HG02798 (cell line): ENCODE measurements at regions not wholly inside any gene's neighbourhood (a gene's known extent, or its start where the extent isn't known, plus 50 kb on each side); places are given as distances from the start of the nearest gene placed in this dataset.
A peak's percentile ranks its signal among the peaks of the same experiment; 100 is the strongest.

ENCODE experiments used
- ATAC-seq: cut with Tn5 transposase; IDR thresholded peaks from one replicate; pipeline ENCODE4 v1.9.1; 2021; ENCODE audit warnings: mild to moderate bottlenecking; ENCODE audit not compliant: unreplicated experiment, poor library complexity

DNA sequence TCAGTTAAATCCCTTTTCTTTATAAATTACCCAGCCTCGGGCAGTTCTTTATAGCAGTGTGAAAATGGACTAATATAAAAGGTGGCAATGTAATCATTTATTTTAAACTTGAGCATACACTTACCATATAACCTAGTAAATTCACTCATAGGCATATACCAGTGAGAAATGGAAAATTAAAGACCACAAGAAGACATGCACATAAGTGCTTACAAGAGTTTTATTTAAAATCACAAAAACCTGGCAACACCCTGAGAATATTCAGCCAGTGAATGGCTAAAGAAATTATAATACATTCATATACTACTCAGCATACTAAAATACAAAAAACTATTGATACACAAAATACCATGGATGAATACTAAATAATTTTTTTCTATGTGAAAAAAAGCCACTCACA lies 1017.5 kb upstream of the TMEM132C start:
- no peak for ATAC-seq

DNA sequence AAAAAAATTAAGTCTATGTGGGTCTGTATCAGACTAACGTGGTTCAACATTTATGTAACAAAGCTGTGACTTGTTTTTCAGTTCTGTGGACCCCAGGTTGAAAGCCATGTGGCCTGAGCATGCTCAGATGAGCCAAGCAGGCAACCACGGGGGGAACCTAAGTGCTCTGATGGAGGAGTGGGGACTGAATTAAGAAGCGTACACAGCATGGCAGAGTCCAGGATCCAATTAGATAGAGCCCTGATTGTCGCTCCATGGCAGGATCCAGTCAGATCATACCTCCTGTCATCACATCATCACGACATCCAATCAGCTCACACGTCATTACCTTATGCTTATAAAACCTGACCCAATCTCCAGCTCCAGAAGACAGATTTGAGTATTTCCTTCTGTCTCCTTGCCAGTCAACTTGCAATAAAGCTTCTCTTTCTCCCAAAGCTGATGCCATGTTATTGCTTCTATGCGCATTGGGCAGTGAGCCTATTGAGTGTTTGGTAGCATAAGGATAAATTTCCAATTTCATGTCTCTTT lies 1013.1 kb upstream of the TMEM132C start:
- ATAC-seq: no peak

DNA sequence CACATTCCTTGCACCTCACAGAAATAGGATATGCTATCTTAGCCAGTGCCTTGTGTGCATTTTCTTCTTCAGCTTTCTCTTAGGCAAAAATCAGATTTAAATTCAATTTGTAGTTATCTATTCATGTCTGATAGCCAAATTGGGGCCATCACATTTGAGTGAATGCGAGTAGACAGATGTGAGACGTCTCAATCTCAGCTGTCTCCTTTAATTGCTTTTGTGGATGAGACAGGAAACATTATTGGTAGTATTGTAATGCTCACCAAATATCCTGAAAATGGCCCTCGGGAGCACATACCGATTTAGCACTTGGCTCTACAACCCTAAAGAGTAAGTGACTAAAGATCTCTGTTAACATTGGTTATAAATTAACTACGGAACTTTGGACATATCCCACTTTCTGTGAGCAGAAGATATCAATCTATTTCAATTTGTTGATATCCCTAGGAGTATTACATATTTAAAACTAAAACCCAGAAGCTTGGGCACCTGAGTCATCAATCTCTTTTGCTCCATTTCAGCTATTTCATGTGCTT lies 1012.5 kb upstream of the TMEM132C start:
- no peak for ATAC-seq

DNA sequence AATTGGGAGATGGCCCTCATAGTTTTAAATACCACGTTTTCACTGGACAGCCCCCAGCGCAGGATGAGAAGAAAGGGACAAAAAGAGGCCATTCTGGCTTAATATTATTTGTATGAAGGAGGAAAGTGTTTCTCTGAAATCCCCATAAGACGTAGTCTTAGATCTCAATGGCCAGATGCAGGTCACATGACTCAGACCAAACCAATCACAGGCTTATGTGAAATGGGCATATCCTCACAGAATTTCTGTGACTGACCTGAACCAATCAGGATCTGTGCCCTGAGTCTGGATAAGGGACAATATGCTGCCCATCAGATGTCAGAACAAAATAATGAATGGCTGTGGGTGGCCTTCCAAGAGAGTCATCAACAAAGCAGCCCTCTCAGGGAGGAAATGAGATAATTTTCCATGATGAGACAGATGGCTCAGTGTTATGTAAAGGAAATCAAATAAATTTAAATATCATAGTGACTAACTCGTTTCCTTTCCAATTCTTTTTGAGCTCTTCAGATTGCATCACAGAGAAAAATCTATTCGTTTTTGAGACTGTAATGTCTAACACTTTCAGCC lies 1009.5 kb upstream of the TMEM132C start:
- ATAC-seq: no peak

DNA sequence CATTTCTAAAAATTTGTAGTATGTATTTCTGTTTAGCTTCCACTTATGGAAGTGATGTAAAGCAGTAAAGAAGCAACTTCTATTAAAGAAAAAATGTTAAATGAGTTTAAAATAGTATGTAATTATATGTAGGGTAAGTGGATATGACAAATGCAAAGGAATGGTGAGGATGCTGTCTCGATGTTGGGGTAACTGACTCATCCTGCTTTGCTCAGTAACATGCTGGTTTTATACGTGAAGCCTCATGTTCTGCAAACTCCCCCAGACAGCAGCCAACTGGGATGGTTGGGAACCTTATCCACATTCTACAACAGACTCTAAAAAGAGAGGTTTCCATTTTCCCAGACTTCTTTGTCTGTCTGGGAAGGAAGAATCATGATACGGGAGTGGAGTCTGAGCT lies 1006.4 kb upstream of the TMEM132C start:
- no peak for ATAC-seq

DNA sequence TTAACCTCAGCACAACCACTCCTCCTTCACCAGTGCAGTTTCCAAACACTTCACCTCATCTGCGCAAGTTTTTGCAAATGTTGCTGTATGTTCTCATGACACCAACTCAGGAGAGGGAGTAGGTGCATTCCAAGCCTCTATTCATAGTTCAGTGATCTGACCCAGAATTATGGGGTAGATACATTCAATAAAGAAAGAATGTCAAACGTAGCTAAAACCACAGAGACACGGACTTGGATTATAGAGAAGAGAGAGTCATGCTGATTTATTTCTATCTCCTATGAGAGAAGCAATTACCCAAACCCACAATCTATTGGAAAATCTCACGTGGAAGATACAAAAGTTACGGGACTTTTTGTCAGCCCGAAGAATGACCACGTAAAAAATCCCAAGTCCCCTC lies 1006.0 kb upstream of the TMEM132C start:
- no peak for ATAC-seq

DNA sequence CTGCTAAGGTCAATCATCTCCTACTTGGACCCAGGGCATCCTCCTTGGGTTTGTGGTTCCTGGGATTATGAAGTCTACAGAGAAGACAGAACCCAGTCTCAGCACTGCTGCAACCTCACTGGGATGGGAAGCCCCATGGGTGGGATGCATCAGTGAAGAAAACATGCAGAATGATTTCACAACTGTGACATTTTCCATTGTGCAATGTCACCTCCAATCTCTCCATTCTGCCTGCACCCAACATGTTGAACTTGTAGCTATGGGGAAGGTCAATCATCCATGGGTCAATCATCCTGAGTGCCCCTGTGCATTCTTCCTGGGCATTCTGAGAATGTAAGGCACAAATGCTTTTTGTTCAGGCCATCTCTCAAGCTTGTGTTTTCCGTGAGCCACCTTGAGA lies 1004.4 kb upstream of the TMEM132C start:
- ATAC-seq: no peak

DNA sequence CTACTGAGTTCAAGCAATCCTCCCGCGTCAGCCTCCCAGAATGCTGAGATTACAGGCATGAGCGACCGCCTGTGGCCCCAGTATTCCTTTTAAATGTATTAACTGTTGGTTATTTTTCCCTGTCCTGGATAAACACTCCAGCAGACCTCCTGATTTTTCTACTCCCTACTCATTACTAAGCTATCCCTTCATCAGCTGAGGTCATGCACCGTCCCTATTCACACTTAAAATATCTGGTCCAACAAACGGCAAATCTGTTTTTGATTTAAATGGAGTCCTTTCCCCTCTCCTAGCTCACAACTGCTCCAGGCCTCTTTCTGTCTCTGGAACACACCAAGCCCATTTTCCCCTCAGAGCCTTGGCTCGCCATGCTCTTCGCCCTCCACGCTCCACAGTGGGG lies 1003.3 kb upstream of the TMEM132C start:
- ATAC-seq: no peak

DNA sequence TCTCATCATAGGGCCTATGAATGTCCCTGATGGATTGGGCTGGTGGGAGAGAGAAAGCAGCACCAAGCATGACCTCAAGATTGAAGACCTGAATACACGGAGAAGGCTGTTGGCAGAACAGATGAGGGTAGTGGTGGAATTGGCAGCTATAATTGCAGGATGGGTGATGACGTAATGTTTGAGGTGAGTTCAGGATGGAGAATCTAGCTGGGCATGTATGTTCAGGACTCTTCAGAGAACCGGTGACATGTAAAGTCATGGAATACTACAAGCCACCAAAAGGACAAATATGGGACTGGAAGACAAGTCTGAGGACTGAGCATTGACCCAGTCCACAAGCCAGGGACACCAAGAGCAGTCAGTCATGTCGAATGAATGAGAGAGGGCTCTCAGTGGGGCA lies 999.8 kb upstream of the TMEM132C start:
- ATAC-seq: no peak

DNA sequence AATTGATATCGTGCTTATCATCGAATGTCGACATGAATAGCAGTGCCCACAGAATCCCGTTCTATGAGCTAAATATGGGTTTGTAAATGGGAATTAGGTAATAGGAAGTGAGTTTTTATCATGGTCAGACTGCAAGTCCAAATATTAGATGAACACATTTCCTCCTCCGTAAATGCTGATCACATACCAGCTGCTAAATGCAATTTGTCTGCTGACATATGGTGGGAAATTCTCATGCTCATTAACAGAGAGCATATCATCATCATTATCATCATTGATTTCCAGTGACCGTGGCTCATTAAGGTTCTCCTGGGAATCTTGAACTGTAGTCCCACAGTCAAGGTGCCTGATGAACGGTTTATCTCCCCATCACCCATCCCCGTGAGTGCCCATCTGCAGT lies 998.8 kb upstream of the TMEM132C start:
- ATAC-seq: no peak

DNA sequence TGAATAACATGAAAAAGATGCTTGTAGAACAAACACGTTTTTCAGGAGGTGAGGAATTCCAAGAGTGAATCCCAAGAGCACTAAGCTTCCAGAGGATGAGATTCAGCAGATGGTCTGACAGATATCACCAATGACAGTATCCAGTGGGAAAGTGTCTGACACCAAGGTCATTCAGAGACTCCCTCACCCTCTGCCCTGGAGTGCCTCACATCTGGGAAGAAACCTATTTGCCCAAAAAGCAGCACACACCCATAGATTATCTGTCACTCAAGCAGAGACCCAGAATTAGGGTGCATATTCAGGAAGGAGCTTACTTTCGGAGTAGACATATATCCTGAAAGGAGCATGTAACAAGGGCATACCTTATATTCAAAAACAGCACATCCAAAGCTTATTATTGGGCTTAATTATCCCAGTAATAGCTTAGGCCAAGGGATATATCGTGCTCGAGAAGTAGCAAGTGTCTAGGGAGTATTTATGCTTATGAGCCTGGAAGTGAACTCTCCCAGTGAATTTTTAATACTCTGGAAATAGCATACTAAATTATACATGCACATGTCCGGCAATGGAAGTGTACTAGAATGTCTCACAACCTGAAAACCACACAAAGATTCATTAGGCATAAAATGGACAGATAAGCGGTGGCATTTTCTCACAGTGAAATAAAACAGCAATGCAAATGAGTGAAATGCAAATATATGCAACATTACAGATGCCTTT lies 998.1 kb upstream of the TMEM132C start:
- ATAC-seq: no peak

DNA sequence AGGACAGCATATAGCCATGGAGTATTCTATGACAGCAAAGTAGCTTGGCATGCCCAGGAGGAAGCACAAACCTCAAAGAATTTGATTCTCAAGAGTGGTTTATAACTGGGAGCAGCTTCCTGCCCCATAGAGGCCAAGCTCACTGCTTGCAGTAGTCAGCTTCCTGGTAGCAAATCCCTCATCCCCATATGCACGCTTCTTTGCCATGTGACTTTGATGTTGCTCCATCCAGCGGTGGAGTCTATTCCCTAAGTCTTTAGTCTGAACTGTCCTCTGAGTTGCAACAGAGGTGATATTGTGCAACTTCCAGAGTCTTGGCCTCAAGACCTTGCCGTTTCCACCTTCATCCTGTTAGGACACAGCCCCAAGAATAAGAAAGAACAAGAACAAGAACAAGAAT lies 996.8 kb upstream of the TMEM132C start:
- ATAC-seq: no peak

DNA sequence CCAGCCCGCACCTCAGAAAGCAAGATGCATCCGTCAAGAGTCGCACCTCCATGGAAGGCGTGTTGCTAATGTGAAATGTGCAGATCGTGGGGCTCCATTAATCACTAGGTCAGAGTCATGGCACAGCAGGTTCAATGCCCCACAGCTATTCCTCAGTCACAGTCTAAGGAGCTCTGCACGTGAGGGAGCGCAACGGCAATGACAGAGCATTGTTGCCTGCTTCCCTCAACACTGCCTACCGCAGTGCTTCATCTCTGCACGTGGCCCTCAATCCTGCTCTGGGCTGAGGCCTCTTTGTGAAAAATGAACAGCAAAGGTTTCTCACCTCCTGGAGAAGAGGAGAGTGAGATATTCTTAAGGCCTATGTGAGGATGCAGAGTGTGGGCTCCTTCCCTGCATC lies 995.2 kb upstream of the TMEM132C start:
- no peak for ATAC-seq

DNA sequence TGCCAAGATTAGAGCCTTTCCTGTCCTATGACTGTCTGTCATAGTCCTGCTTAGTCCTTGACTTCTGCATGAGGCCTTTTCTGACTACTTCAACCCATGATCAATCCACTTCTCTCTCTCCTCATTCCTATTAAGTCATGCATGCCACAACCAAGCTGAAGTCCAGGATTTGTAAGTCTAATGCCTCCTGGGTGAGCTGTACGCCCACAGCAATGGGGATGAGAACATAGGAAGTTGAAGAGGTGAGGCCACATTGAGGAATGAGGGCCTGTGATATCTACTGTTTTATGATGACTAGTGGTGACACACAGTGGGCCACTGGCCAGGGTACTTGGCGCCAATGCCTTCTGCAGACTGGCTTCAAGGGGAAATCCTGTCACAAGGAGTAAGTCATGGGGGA lies 994.1 kb upstream of the TMEM132C start:
- ATAC-seq: no peak

DNA sequence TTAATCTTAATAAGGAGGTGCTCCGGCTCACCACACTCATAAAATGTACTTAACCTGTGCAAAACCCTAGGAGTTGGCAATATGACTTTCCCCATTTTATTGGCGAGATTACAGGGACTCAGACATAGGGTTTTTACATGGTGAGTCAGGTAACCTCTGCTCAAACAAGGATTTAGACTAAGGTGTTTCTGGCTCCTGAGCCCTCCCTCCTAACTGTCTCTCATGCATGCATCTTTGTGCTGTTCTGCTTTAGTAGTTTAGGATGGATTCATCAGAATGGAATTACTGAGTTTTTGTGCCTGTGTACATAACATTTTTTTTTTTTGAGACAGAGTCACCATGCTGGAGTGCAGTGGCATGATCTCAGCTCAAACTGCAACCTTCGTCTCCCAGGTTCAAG lies 993.3 kb upstream of the TMEM132C start:
- ATAC-seq: no peak

DNA sequence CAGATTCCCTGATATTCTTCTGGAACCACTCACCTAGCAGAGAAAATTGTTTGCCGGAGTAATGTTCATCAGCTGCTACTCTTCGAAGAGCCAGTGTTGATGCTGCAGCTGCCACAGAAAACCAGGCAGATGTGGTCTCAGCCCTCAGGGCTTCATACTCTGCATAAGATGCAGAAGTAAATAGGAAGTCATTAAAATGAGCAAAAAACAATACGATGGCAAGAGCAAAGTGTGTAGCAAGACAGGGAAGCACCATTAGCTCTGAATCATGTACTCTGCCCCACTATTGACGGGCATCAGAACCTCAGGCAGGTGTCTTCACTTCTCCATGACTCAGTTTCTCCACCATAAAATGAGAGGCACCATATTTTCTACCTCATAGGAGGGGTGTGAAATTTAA lies 991.6 kb upstream of the TMEM132C start:
- ATAC-seq: no peak

DNA sequence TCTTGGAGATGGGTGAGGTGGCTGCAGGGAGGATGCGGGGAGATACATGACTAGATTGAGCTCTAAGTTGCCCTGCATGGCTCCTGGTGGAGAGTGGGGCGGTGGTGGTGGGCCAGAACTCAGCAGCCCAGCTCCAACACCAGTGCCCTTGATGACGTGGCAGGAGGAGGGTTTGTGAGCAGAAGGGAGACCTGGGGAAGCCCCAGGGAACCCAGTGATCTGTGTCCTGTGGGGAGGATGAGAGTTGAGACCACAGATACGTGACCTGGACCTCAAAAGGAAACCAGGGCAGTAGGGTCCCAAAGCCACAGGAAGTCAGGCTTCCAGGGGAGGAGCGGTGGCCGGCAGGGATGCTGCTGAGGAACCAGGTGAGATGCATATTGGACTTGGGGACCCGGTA lies 989.1 kb upstream of the TMEM132C start:
- peak; percentile 65 for ATAC-seq

DNA sequence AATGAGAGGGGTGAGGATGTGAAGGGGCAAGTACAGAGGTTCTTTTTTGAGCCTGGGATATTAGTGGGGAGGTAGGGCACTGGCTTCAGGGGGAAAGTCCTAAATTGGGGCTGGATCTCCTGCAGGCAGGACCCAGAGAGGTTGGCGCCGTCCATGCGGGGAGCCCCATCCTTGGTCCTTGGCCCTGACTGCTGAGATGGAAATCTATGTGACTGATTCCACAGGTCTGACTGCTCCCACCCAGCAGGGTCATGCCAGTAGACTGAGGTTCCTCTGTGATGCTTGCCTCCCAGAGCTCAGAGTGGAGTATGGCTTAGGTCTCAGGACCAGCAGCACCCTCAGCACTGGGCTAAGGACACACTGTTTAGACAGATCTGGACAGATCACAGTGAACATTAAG lies 988.6 kb upstream of the TMEM132C start:
- ATAC-seq: no peak

DNA sequence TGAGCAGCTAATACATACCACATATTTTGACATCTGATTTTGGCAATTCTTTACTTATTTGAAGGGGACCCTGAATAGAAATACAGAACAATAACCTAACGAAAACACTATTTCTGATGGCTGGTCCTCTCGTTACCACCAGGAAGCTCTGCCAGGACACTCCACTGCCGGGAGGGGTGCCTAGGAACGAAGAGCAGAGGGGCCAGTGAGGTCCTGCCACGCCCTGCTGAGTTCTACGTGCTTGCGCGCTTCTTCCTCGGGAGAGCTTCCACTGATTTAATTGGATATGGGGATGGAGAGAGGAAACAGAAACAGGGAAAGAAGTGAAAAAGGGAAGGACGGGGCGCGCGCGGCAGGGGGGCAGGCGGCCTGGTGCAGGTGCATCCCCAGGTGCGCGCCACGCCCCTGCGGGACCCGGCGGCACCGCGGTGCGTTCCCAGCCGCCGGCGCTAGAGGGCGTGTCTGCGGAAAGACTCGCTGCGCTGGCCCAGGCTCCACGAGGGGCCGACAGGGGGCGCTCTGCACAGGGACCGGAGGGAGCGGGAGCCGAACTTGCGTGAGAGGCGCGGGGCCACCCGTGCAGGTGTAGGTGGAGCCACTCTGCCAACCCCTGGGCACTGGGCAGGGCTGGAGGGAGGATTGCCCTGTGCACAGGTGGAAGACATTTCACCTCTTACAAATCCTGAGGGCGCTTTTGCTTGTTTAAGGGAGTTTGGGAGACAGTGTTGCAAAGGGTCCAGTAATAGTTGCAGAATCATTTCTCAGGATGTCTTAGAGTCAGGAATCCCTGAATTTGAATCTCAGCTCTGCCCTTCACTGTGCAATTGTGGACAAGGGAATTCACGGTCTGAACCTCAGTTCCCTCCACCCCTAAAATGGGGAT lies 986.3 kb upstream of the TMEM132C start:
- ATAC-seq: peak; percentile 66

DNA sequence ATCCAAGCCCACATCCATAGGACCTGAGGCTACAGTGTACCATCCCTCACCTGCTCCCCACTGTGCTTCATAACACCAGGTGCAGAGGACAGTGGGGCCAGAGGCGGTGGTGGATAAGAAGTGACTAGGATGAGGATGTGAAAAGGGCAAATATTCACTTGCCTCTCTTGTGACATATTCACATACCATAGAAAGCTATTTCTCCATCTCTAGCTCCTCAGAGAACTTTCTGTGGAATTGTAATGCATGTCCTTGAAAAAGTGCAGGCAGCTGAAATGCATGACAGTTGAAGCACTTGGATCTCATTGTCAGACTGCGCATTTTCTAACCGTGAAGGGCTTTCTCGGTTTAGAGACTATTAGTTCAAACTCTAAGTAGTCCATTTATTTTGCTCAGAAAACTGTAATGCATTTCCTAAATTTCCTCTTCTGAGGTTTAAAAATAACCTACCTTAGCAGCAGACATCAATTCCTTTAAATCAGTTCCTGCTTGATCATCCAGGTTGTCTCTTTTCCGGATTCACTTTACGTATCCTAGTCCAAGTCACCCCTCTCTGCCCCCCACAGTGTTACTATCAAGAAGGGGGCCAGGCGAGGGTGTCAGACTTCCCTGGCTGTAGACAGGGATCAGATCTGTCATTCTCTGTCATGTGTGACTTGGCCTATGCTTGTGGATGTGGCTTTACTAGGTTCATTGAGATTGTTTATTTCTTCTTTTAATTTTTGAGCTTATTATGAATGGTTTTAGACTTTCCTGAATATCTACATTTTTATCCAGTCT lies 984.0 kb upstream of the TMEM132C start:
- ATAC-seq: no peak
